ENCODE measurements at regions not wholly inside any gene's neighbourhood (a gene's known extent, or its start where the extent isn't known, plus 50 kb on each side); places are given as distances from the start of the nearest gene placed in this dataset.

DNA sequence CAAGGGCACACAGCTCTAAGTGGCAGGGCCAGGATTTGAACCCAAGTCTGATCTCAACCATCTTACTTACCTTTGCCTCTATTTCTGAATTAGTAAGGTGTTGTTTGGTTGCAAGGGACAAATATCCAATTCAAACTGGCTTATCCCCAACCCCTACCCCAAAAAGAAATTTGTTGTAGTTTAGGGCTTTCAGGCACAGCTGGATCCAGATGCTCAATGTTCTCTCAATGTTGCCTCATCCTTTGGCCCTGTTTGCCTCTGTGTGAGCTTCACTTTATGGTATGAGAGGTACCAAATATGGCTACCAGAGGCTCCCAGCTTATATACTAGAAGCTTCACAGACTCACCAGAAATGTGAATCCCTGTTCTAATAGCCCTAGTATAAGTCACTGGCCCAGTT is 499.9 kb downstream of the SHQ1 start:
- no peaks in the 10 kb centered on the region for H3K79me2 ChIP-seq (ENCODE audit: control insufficient read depth, insufficient read depth, low read length)
- no peaks in the 10 kb centered on the region for H3K27me3 ChIP-seq (ENCODE audit: insufficient read depth, low read length, poor library complexity)
- no peak overlapping the region for H2AK5ac ChIP-seq (ENCODE audit: low read length)
- no peak overlapping the region for H3K18ac ChIP-seq (ENCODE audit: low read length)
- no peak overlapping the region for H3K9ac ChIP-seq (ENCODE audit: low read length)
- no peak overlapping the region for H4K8ac ChIP-seq (ENCODE audit: low read depth, low read length)
- H3K23ac ChIP-seq (ENCODE audit: low read length) = no peak overlapping the region
- peaks cover 5% of the 10 kb centered on the region for H3K4me1 ChIP-seq (ENCODE audit: control insufficient read depth, low read depth, low read length)
- no peak overlapping the region for H2BK120ac ChIP-seq (ENCODE audit: low read depth, low read length)
- no peak overlapping the region for H2BK5ac ChIP-seq (ENCODE audit: low read length)
- no peaks in the 10 kb centered on the region for H3K79me1 ChIP-seq (ENCODE audit: low read length)
- no peak overlapping the region for H2BK15ac ChIP-seq (replicated peaks; ENCODE audit: low read depth)
- no peak overlapping the region for H3K4me3 ChIP-seq (ENCODE audit: low read length)
- H4K5ac ChIP-seq (ENCODE audit: low read length) = no peak overlapping the region
- H3K36me3 ChIP-seq (ENCODE audit: control insufficient read depth, insufficient read depth, low read length) = no peaks in the 10 kb centered on the region
- no peak overlapping the region for H3K4ac ChIP-seq (ENCODE audit: low read depth, low read length)
- H3K27ac ChIP-seq (ENCODE audit: low read depth, low read length) = no peak overlapping the region
- H3K56ac ChIP-seq (ENCODE audit: low read length) = peak overlapping the region; percentile 43
- no peak for DNase-seq
- no peak overlapping the region for H3K4me2 ChIP-seq (ENCODE audit: low read length)

DNA sequence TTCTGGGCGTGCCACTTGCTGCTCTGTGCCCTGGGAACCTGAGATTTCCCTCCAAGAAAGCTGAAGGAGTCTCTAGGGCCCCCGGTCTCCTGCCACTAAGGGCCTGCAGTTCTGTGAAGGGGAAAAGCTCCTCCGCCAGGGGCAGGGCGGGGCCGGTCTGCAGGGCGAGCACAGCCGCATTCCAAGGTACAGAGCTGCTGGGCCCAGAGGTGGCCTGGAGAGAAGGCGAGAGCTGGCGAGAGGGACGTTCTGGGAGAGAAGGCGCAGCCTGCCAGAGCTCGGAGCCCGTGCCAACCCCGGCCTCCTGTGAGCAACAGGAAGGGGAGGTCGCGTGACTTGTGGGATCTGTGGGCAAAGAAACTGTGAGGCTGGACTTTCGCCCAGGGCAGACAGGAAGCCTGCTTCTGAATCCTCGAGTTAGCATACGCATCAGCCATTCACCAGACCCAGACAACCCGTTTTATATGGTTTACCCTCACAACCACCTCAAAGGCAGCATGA is 500.4 kb downstream of the SHQ1 start:
- H3K27me3 ChIP-seq (ENCODE audit: insufficient read depth, low read length, poor library complexity) = no peaks in the 10 kb centered on the region
- no peak overlapping the region for H2BK120ac ChIP-seq (ENCODE audit: low read depth, low read length)
- peaks cover 5% of the 10 kb centered on the region for H3K4me1 ChIP-seq (ENCODE audit: control insufficient read depth, low read depth, low read length)
- peak overlapping the region; percentile 23 for H3K4ac ChIP-seq (ENCODE audit: low read depth, low read length)
- H3K4me2 ChIP-seq (ENCODE audit: low read length) = no peak overlapping the region
- no peak overlapping the region for H2BK5ac ChIP-seq (ENCODE audit: low read length)
- no CpG with 5 or more reads among the region's 20 CpGs for WGBS (ENCODE audit: extremely low coverage, insufficient coverage, low lambda C conversion rate)
- peak; percentile 75 for DNase-seq
- peak overlapping the region; percentile 75 for H3K56ac ChIP-seq (ENCODE audit: low read length)
- H2BK15ac ChIP-seq (replicated peaks; ENCODE audit: low read depth) = no peak overlapping the region
- no peak overlapping the region for H3K9ac ChIP-seq (ENCODE audit: low read length)
- no peaks in the 10 kb centered on the region for H3K79me1 ChIP-seq (ENCODE audit: low read length)
- H4K5ac ChIP-seq (ENCODE audit: low read length) = no peak overlapping the region
- no peak overlapping the region for H2AK5ac ChIP-seq (ENCODE audit: low read length)
- no peak overlapping the region for H4K8ac ChIP-seq (ENCODE audit: low read depth, low read length)
- H3K27ac ChIP-seq (ENCODE audit: low read depth, low read length) = no peak overlapping the region
- no peak overlapping the region for H3K4me3 ChIP-seq (ENCODE audit: low read length)
- no peak overlapping the region for H3K23ac ChIP-seq (ENCODE audit: low read length)
- H3K36me3 ChIP-seq (ENCODE audit: control insufficient read depth, insufficient read depth, low read length) = no peaks in the 10 kb centered on the region
- peak overlapping the region; percentile 57 for H3K18ac ChIP-seq (ENCODE audit: low read length)
- H3K79me2 ChIP-seq (ENCODE audit: control insufficient read depth, insufficient read depth, low read length) = no peaks in the 10 kb centered on the region

DNA sequence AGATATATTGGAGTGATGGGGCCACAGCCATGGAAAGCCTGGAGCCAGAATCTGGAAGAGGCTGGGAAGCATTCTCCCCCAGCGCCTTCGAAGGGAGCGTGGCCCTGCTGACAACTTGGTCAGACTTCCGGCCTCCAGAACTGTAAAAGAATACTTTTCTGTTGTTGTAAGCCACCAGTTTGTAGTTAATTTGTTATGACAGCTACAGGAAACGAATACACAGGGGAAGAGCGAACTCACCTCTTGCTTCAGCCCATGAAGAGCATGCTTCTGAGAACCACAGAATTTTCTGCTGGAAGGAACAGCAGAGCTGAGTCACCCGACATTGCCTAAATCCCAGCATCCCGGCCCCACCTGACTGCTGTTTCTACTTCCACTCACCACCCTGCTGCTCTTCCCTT is 501.7 kb downstream of the SHQ1 start:
- Histone ChIP-seq H3K9ac (ENCODE audit: low read length) (no peak overlapping the region), H3K36me3 (ENCODE audit: control insufficient read depth, insufficient read depth, low read length) (no peaks in the 10 kb centered on the region), H2BK120ac (ENCODE audit: low read depth, low read length) (no peak overlapping the region), H3K23ac (ENCODE audit: low read length) (no peak overlapping the region), H3K4me1 (ENCODE audit: control insufficient read depth, low read depth, low read length) (peaks cover 2% of the 10 kb centered on the region), H3K79me1 (ENCODE audit: low read length) (no peaks in the 10 kb centered on the region), H3K79me2 (ENCODE audit: control insufficient read depth, insufficient read depth, low read length) (no peaks in the 10 kb centered on the region), H3K27me3 (ENCODE audit: insufficient read depth, low read length, poor library complexity) (no peaks in the 10 kb centered on the region), H3K4me3 (ENCODE audit: low read length) (no peak overlapping the region), H2AK5ac (ENCODE audit: low read length) (no peak overlapping the region), H2BK5ac (ENCODE audit: low read length) (no peak overlapping the region), H3K27ac (ENCODE audit: low read depth, low read length) (no peak overlapping the region), H4K5ac (ENCODE audit: low read length) (no peak overlapping the region), H3K18ac (ENCODE audit: low read length) (peak overlapping the region; percentile 30), H3K56ac (ENCODE audit: low read length) (no peak overlapping the region), H3K4ac (ENCODE audit: low read depth, low read length) (no peak overlapping the region), H3K4me2 (ENCODE audit: low read length) (no peak overlapping the region), H2BK15ac (replicated peaks; ENCODE audit: low read depth) (no peak overlapping the region), H4K8ac (ENCODE audit: low read depth, low read length) (no peak overlapping the region)
- WGBS (ENCODE audit: extremely low coverage, insufficient coverage, low lambda C conversion rate) = no CpG with 5 or more reads among the region's 8 CpGs
- peak; percentile 57 for DNase-seq

DNA sequence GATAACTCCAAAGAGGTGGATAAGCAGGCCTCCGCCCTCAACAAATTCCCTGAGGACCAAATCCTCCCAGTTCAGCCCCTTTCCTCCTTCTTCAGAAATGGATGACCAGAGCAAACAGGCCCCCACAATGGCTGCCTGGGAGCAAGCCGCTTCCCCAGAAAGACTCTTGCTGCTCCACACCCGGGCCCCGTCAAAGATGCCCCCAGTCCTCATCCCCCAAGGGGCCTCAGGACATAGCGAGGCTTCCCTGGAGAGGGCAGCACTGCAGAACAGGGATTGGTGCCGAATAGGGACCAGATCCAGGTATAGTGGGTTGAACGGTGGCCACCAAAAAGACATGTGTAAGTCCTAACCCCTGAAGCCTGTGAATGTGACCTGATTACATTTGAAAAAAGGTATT is 502.3 kb downstream of the SHQ1 start:
- Histone ChIP-seq H3K36me3 (ENCODE audit: control insufficient read depth, insufficient read depth, low read length) (no peaks in the 10 kb centered on the region), H3K18ac (ENCODE audit: low read length) (no peak overlapping the region), H3K4ac (ENCODE audit: low read depth, low read length) (no peak overlapping the region), H2AK5ac (ENCODE audit: low read length) (no peak overlapping the region), H3K56ac (ENCODE audit: low read length) (no peak overlapping the region), H3K9ac (ENCODE audit: low read length) (no peak overlapping the region), H2BK5ac (ENCODE audit: low read length) (no peak overlapping the region), H3K27me3 (ENCODE audit: insufficient read depth, low read length, poor library complexity) (no peaks in the 10 kb centered on the region), H3K79me1 (ENCODE audit: low read length) (no peaks in the 10 kb centered on the region), H3K23ac (ENCODE audit: low read length) (no peak overlapping the region), H3K4me1 (ENCODE audit: control insufficient read depth, low read depth, low read length) (peaks cover 2% of the 10 kb centered on the region), H4K8ac (ENCODE audit: low read depth, low read length) (no peak overlapping the region), H3K4me3 (ENCODE audit: low read length) (no peak overlapping the region), H3K4me2 (ENCODE audit: low read length) (no peak overlapping the region), H3K79me2 (ENCODE audit: control insufficient read depth, insufficient read depth, low read length) (no peaks in the 10 kb centered on the region), H4K5ac (ENCODE audit: low read length) (no peak overlapping the region), H3K27ac (ENCODE audit: low read depth, low read length) (no peak overlapping the region), H2BK15ac (replicated peaks; ENCODE audit: low read depth) (no peak overlapping the region), H2BK120ac (ENCODE audit: low read depth, low read length) (peak overlapping the region; percentile 18)
- WGBS (ENCODE audit: extremely low coverage, insufficient coverage, low lambda C conversion rate) = no CpG with 5 or more reads among the region's 7 CpGs
- peak; percentile 39 for DNase-seq

DNA sequence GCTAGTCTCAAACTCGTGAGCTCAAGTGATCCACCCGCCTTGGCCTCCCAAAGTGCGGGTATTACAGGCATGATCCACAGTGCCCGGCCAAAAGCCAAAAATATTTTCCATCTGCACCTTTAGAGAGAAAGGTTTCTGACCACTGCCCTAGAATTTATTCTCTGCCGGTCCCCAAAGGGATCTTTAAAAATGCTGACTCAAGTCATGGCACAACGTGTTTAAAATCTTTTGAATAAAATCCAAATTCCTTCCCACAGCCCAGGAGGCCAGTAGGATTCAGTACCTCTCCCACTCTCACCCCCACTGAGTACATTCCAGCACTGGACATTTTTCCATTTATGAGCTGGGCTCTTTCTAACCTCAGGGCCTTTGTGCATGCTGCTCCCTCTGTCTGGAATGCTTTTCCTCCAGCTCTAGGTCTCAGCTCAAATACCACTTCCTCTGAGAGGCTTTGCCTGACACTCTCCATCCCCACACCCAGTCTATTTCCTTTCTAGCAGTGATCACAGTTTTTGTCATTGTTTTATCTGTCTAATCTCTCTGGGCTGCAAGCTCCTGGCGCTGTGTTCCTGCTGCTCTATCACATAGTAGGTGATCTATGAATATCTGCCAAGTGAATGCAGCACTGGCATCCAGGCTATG is 502.9 kb downstream of the SHQ1 start:
- Histone ChIP-seq H3K56ac (ENCODE audit: low read length) (no peak overlapping the region), H3K18ac (ENCODE audit: low read length) (no peak overlapping the region), H3K4me2 (ENCODE audit: low read length) (no peak overlapping the region), H3K79me2 (ENCODE audit: control insufficient read depth, insufficient read depth, low read length) (no peaks in the 10 kb centered on the region), H2BK15ac (replicated peaks; ENCODE audit: low read depth) (no peak overlapping the region), H2BK120ac (ENCODE audit: low read depth, low read length) (no peak overlapping the region), H4K8ac (ENCODE audit: low read depth, low read length) (no peak overlapping the region), H3K4ac (ENCODE audit: low read depth, low read length) (no peak overlapping the region), H4K5ac (ENCODE audit: low read length) (no peak overlapping the region), H3K4me1 (ENCODE audit: control insufficient read depth, low read depth, low read length) (peaks cover 2% of the 10 kb centered on the region), H2AK5ac (ENCODE audit: low read length) (no peak overlapping the region), H3K36me3 (ENCODE audit: control insufficient read depth, insufficient read depth, low read length) (no peaks in the 10 kb centered on the region), H3K23ac (ENCODE audit: low read length) (no peak overlapping the region), H3K27me3 (ENCODE audit: insufficient read depth, low read length, poor library complexity) (no peaks in the 10 kb centered on the region), H2BK5ac (ENCODE audit: low read length) (no peak overlapping the region), H3K27ac (ENCODE audit: low read depth, low read length) (no peak overlapping the region), H3K79me1 (ENCODE audit: low read length) (no peaks in the 10 kb centered on the region), H3K4me3 (ENCODE audit: low read length) (no peak overlapping the region), H3K9ac (ENCODE audit: low read length) (no peak overlapping the region)
- WGBS (ENCODE audit: extremely low coverage, insufficient coverage, low lambda C conversion rate) = no CpG with 5 or more reads among the region's 7 CpGs
- peak; percentile 60 for DNase-seq

DNA sequence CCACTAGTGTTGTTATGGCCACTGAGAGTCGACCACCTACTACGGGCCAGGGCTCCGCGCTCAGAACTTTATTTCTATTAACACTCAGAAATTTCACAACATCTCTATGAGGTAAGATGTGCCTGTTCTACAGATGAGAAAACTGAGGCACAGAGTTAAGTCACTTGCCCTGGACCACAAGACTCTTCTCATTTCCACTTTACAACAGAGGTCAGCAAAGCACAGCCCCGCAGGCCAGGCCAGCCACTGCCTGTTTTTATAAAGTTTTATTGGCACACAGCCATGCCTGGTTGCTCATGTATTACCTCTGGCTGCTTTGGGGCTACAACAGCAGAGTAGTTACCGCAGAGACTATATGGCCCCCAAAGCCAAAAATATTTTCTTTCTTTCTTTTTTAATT is 503.6 kb downstream of the SHQ1 start:
- Histone ChIP-seq H3K27me3 (ENCODE audit: insufficient read depth, low read length, poor library complexity) (no peaks in the 10 kb centered on the region), H3K4ac (ENCODE audit: low read depth, low read length) (no peak overlapping the region), H3K79me1 (ENCODE audit: low read length) (no peaks in the 10 kb centered on the region), H3K18ac (ENCODE audit: low read length) (no peak overlapping the region), H3K4me1 (ENCODE audit: control insufficient read depth, low read depth, low read length) (peaks cover 2% of the 10 kb centered on the region), H2BK5ac (ENCODE audit: low read length) (no peak overlapping the region), H4K5ac (ENCODE audit: low read length) (no peak overlapping the region), H2AK5ac (ENCODE audit: low read length) (no peak overlapping the region), H3K9ac (ENCODE audit: low read length) (no peak overlapping the region), H3K4me2 (ENCODE audit: low read length) (no peak overlapping the region), H3K56ac (ENCODE audit: low read length) (no peak overlapping the region), H4K8ac (ENCODE audit: low read depth, low read length) (no peak overlapping the region), H3K27ac (ENCODE audit: low read depth, low read length) (no peak overlapping the region), H3K36me3 (ENCODE audit: control insufficient read depth, insufficient read depth, low read length) (no peaks in the 10 kb centered on the region), H2BK15ac (replicated peaks; ENCODE audit: low read depth) (no peak overlapping the region), H3K23ac (ENCODE audit: low read length) (no peak overlapping the region), H2BK120ac (ENCODE audit: low read depth, low read length) (no peak overlapping the region), H3K79me2 (ENCODE audit: control insufficient read depth, insufficient read depth, low read length) (no peaks in the 10 kb centered on the region), H3K4me3 (ENCODE audit: low read length) (no peak overlapping the region)
- DNase-seq = no peak
- no CpG with 5 or more reads among the region's 6 CpGs for WGBS (ENCODE audit: extremely low coverage, insufficient coverage, low lambda C conversion rate)

Measured in mesendoderm (in vitro differentiated cells).